Calu3 (cell line): ENCODE measurements at regions not wholly inside any gene's neighbourhood (a gene's known extent, or its start where the extent isn't known, plus 50 kb on each side); places are given as distances from the start of the nearest gene placed in this dataset.
A peak's percentile ranks its signal among the peaks of the same experiment; 100 is the strongest.

ENCODE experiments used
- BruUV-seq: library from RNA; stranded (reverse); fragments of 400-500 nt; replicated peaks from 2 replicates; lab custom pipeline; 2021; lab: Mats Ljungman, UMichigan
- CTCF ChIA-PET: fragments of 300-600 bp; sonication (Branson Sonifier 250); formaldehyde crosslinking; loops from one replicate; lab custom pipeline; 2022; ENCODE audit warnings: antibody characterized with exemption; lab: Charles Lee
- DNase-seq: peaks from one replicate; pipeline ENCODE4 v3.0.0; 2022
- H3K27ac Mint-ChIP-seq: one replicate; pipeline ENCODE4 v1.8.0; 2022; ENCODE audit warnings: mixed read lengths; ENCODE audit not compliant: unreplicated experiment
- H3K27me3 Mint-ChIP-seq: one replicate; pipeline ENCODE4 v1.8.0; 2022; ENCODE audit warnings: mixed read lengths; ENCODE audit not compliant: unreplicated experiment
- H3K36me3 Mint-ChIP-seq: one replicate; pipeline ENCODE4 v1.8.0; 2022; ENCODE audit warnings: mild to moderate bottlenecking, moderate library complexity, mixed read lengths; ENCODE audit not compliant: insufficient read depth, unreplicated experiment
- H3K4me1 Mint-ChIP-seq: one replicate; pipeline ENCODE4 v1.8.0; 2022; ENCODE audit warnings: mild to moderate bottlenecking, low read depth, mixed read lengths; ENCODE audit not compliant: unreplicated experiment
- H3K4me3 Mint-ChIP-seq: one replicate; pipeline ENCODE4 v1.8.0; 2022; ENCODE audit warnings: mild to moderate bottlenecking, low read depth, moderate library complexity, mixed read lengths; ENCODE audit not compliant: unreplicated experiment
- H3K9me3 Mint-ChIP-seq: one replicate; pipeline ENCODE4 v1.8.0; 2022; ENCODE audit warnings: low read depth, mixed read lengths; ENCODE audit not compliant: unreplicated experiment
- CTCF ChIP-seq: fragments of 200-600 bp; IDR thresholded peaks from one replicate; pipeline ENCODE4 v1.8.0; 2022; ENCODE audit warnings: antibody characterized with exemption; ENCODE audit not compliant: unreplicated experiment
- intact Hi-C: fragments of 100-400 bp; cut with micrococcal nuclease; formaldehyde crosslinking; loops from one replicate; pipeline ENCODE4 v1.10.0; 2022; ENCODE audit not compliant: unreplicated experiment

GRCh38 chr13:79871594-79871993 lies 390.6 kb downstream of the NDFIP2 start:
- CTCF ChIA-PET, result no interaction called here
- Mint-ChIP-seq H3K27me3 (no peaks in the 10 kb centered on the region), H3K36me3 (no peaks in the 10 kb centered on the region), H3K4me1 (no peaks in the 10 kb centered on the region), H3K9me3 (no peaks in the 10 kb centered on the region), H3K27ac (no peak overlapping the region), H3K4me3 (no peak overlapping the region)
- no peak for DNase-seq
- BruUV-seq, result no TSS peak
- intact Hi-C loops, result no loop called here
- no peak for TF ChIP-seq CTCF

DNA sequence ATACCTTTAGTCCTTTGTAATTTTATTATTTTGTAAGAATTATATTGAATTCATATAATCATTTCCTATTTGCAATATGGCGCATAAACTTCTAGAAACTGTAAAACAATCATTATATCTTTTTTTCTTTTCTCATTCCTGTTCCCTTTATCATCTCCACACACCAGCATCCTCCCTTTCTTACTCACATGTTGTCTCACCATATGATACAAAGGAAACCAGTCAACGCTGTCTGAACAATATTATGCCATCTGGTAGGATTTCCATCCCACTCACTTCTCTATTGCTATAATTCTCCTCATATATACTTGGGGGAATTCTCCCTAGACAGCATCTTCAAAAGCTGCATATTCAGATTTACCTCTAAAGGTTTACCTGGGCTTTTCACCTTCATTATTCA lies 389.8 kb downstream of the NDFIP2 start:
- H3K9me3 Mint-ChIP-seq, result no peaks in the 10 kb centered on the region
- intact Hi-C loops, result no loop called here
- CTCF ChIA-PET, result no interaction called here
- TF ChIP-seq CTCF, result no peak
- no peak for DNase-seq
- H3K27ac Mint-ChIP-seq, result no peak overlapping the region
- no peaks in the 10 kb centered on the region for H3K4me1 Mint-ChIP-seq
- no TSS peak for BruUV-seq
- no peak overlapping the region for H3K4me3 Mint-ChIP-seq
- H3K27me3 Mint-ChIP-seq, result no peaks in the 10 kb centered on the region
- H3K36me3 Mint-ChIP-seq, result no peaks in the 10 kb centered on the region

GRCh38 chr13:79870123-79870522 lies 389.2 kb downstream of the NDFIP2 start:
- Mint-ChIP-seq H3K36me3 (no peaks in the 10 kb centered on the region), H3K9me3 (no peaks in the 10 kb centered on the region), H3K4me1 (no peaks in the 10 kb centered on the region), H3K4me3 (no peak overlapping the region), H3K27ac (no peak overlapping the region), H3K27me3 (no peaks in the 10 kb centered on the region)
- intact Hi-C loops, result no loop called here
- no peak for DNase-seq
- no TSS peak for BruUV-seq
- no peak for TF ChIP-seq CTCF
- CTCF ChIA-PET, result no interaction called here

- no peak for TF ChIP-seq CTCF
- no peaks in the 10 kb centered on the region for H3K36me3 Mint-ChIP-seq
- no peaks in the 10 kb centered on the region for H3K4me1 Mint-ChIP-seq
- no TSS peak for BruUV-seq
- no peaks in the 10 kb centered on the region for H3K27me3 Mint-ChIP-seq
- intact Hi-C loops, result no loop called here
- CTCF ChIA-PET, result interaction anchor here (0.7 to 0.8 kb wide), 2 partner anchors 29 to 996 kb away, joined by 3 read pairs; no protein-coding TSS in a partner anchor
- no peak overlapping the region for H3K27ac Mint-ChIP-seq
- peak; percentile 0 for DNase-seq
- no peaks in the 10 kb centered on the region for H3K9me3 Mint-ChIP-seq
- H3K4me3 Mint-ChIP-seq, result peak overlapping the region; percentile 26
Measured at GRCh38 chr13:79869326-79869725, 388.4 kb downstream of the NDFIP2 start.

GRCh38 chr13:79867254-79867653 lies 386.3 kb downstream of the NDFIP2 start:
- Mint-ChIP-seq H3K27me3 (no peaks in the 10 kb centered on the region), H3K4me1 (no peaks in the 10 kb centered on the region), H3K4me3 (no peak overlapping the region), H3K36me3 (no peaks in the 10 kb centered on the region), H3K27ac (no peak overlapping the region), H3K9me3 (no peaks in the 10 kb centered on the region)
- DNase-seq, result no peak
- no TSS peak for BruUV-seq
- no peak for TF ChIP-seq CTCF
- intact Hi-C loops, result no loop called here
- CTCF ChIA-PET, result no interaction called here
